HCT116 (cell line): ENCODE measurements at regions not wholly inside any gene's neighbourhood (a gene's known extent, or its start where the extent isn't known, plus 50 kb on each side); places are given as distances from the start of the nearest gene placed in this dataset.

Experiments
- CEBPB ChIP-seq: IDR thresholded peaks from 2 replicates; pipeline ENCODE4 v1.6.1; 2012; ENCODE audit warnings: low read depth
- CTCF ChIP-seq, 3 experiments: fragments of 200-600 bp in 1 of 3; sonication (generic) in 1 of 3; IDR thresholded peaks in 2 of 3; conservative IDR thresholded peaks in 1 of 3; 2 replicates each; pipeline ENCODE4 v1.5.1; 2012 to 2017; ENCODE audit warnings: low read depth in 2 of 3, low read length in 2 of 3, antibody characterized with exemption in 1 of 3, borderline replicate concordance in 1 of 3, control low read depth in 1 of 3, mild to moderate bottlenecking in 1 of 3, mixed read lengths in 1 of 3, mixed run types in 1 of 3, moderate library complexity in 1 of 3; ENCODE audit not compliant: insufficient read depth in 1 of 3
- EGR1 ChIP-seq: IDR thresholded peaks from 2 replicates; pipeline ENCODE4 v1.6.1; 2012; ENCODE audit warnings: low read depth
- EZH2 ChIP-seq: fragments of 200-600 bp; sonication (generic); IDR thresholded peaks from 2 replicates; pipeline ENCODE4 v1.6.1; 2017; ENCODE audit warnings: antibody characterized with exemption, mixed run types
- EZH2phosphoT487 ChIP-seq: fragments of 200-600 bp; IDR thresholded peaks from 2 replicates; pipeline ENCODE4 v1.6.1; 2018; ENCODE audit warnings: antibody characterized with exemption, borderline replicate concordance
- JUND ChIP-seq: IDR thresholded peaks from 2 replicates; pipeline ENCODE4 v1.6.1; 2012
- POLR2A ChIP-seq: IDR thresholded peaks from 2 replicates; pipeline ENCODE4 v1.7.0; 2011; ENCODE audit warnings: borderline replicate concordance; ENCODE audit not compliant: insufficient read depth, insufficient read length; ENCODE audit errors: extremely low read depth
- POLR2AphosphoS5 ChIP-seq: IDR thresholded peaks from 2 replicates; pipeline ENCODE4 v1.6.1; 2011; ENCODE audit warnings: mild to moderate bottlenecking, low read depth, low read length, moderate library complexity
- RAD21 ChIP-seq: IDR thresholded peaks from 2 replicates; pipeline ENCODE4 v1.6.1; 2012; ENCODE audit warnings: low read depth, mild to moderate bottlenecking
- SIN3A ChIP-seq: IDR thresholded peaks from 2 replicates; pipeline ENCODE4 v1.6.1; 2012; ENCODE audit warnings: low read depth
- ZFX ChIP-seq: fragments of 450-650 bp; IDR thresholded peaks from 2 replicates; pipeline ENCODE4 v1.6.1; 2017
- TF ChIP-seq, protein P1 (sequence below): IDR thresholded peaks from 2 replicates; pipeline ENCODE4 v1.6.1; 2012
- TF ChIP-seq, protein P2 (sequence below): IDR thresholded peaks from 2 replicates; pipeline ENCODE4 v1.6.1; 2012; ENCODE audit warnings: low read depth

DNA sequence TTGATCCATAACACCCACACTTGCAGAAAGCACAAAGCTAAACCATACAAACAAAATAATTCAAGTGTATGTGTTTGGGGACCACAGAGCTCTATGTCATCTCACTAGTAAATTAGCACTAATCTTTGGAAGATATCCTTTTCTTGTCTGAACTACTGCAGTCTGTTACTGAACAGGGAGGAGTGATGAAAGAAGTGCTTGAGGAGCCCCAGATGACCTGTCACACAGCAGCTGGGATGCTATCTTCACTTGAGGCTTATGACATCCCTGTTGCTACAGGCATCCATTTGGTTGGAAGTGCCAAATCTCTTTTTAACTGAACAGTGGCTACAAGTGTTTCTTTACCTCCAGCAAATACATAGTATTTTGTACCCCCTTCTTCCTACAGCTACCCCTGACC is 386.3 kb upstream of the CHAC2 start:
- no peak for TF ChIP-seq ZFX
- TF ChIP-seq CTCF (IDR thresholded peaks at IDR 0.05 in 2 of 3, conservative IDR thresholded peaks at IDR 0.05 in 1 of 3; ENCODE audit: borderline replicate concordance in 1 of 3, insufficient read depth in 1 of 3, low read depth in 2 of 3, low read length in 2 of 3), result no peak
- no peak for TF ChIP-seq EZH2
- no peak for TF ChIP-seq JUND
- no peak for TF ChIP-seq POLR2A
- TF ChIP-seq RAD21, result no peak
- TF ChIP-seq, protein P1, sequence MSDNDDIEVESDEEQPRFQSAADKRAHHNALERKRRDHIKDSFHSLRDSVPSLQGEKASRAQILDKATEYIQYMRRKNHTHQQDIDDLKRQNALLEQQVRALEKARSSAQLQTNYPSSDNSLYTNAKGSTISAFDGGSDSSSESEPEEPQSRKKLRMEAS, result no peak
- TF ChIP-seq CEBPB, result no peak
- TF ChIP-seq POLR2AphosphoS5, result no peak
- no peak for TF ChIP-seq SIN3A
- TF ChIP-seq, protein P2, sequence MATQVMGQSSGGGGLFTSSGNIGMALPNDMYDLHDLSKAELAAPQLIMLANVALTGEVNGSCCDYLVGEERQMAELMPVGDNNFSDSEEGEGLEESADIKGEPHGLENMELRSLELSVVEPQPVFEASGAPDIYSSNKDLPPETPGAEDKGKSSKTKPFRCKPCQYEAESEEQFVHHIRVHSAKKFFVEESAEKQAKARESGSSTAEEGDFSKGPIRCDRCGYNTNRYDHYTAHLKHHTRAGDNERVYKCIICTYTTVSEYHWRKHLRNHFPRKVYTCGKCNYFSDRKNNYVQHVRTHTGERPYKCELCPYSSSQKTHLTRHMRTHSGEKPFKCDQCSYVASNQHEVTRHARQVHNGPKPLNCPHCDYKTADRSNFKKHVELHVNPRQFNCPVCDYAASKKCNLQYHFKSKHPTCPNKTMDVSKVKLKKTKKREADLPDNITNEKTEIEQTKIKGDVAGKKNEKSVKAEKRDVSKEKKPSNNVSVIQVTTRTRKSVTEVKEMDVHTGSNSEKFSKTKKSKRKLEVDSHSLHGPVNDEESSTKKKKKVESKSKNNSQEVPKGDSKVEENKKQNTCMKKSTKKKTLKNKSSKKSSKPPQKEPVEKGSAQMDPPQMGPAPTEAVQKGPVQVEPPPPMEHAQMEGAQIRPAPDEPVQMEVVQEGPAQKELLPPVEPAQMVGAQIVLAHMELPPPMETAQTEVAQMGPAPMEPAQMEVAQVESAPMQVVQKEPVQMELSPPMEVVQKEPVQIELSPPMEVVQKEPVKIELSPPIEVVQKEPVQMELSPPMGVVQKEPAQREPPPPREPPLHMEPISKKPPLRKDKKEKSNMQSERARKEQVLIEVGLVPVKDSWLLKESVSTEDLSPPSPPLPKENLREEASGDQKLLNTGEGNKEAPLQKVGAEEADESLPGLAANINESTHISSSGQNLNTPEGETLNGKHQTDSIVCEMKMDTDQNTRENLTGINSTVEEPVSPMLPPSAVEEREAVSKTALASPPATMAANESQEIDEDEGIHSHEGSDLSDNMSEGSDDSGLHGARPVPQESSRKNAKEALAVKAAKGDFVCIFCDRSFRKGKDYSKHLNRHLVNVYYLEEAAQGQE, result no peak
- no peak for TF ChIP-seq EZH2phosphoT487
- TF ChIP-seq EGR1, result no peak
